ENCODE measurements at regions not wholly inside any gene's neighbourhood (a gene's known extent, or its start where the extent isn't known, plus 50 kb on each side); places are given as distances from the start of the nearest gene placed in this dataset.

DNA sequence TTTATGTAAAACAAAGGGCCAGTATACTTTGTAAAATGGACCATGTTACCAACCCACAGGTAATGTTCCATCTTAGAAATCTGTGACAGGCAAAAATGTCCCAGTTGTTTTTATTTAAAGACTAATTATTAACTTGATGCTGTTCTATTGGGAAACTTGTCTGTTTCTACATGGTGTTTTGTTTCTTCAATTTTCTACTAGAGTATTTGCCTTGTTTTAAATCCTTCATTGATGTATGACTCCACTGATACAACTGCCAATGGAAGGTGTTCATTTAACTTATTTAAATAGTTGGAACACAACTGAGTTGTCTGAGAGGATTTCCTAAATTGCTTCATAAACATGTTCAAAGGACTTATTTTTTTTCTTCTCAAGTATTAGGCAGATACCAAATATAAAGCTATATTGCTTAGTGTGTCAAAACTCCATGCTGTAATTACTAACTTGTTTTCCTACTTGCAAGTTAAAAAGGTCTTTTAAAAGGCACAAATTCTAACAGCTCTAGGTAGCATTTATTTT is 152.0 kb upstream of the XPO1 start:
- TF ChIP-seq POLR2A (IDR thresholded peaks at IDR 0.05; ENCODE audit: low read length) (no peak), GATA1 (IDR thresholded peaks at IDR 0.05; ENCODE audit: low read depth, low read length) (no peak)
